ENCODE measurements at regions not wholly inside any gene's neighbourhood (a gene's known extent, or its start where the extent isn't known, plus 50 kb on each side); places are given as distances from the start of the nearest gene placed in this dataset.
"Not testable (repeated sequence)": the region's sequence is repeated elsewhere in the genome, so short reads cannot be mapped to it uniquely, and the experiment has no call there.

DNA sequence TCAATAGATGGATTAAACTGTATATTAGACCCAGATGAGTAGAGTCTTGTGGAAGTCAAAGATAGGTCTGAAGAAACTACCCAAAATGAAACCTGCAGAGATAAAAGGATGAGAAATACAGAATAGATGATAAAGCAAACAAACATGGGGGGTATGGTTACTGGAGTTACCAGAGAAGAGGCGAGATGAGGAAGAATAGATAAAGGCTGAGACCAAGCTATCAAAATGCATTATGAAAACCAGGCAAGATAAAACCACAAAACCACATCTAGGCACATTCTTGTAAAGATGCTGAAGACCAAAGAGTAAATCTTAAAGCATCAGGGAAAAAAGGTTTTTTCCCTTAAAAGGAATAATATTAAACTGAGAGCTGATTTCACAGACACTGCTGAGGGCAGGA lies 271.8 kb upstream of the NBPF12 start:
- CTCF ChIA-PET; DNase-seq; intact Hi-C loops (cut with micrococcal nuclease; ENCODE audit: unreplicated experiment); H3K9me3 ChIP-seq (ENCODE audit: insufficient read depth, low read depth); H3K27ac ChIP-seq; H3K79me2 ChIP-seq (ENCODE audit: low read depth); BruUV-seq (replicated peaks); POLR2A ChIA-PET (ENCODE audit: unreplicated experiment); H3K4me1 ChIP-seq (replicated peaks; ENCODE audit: insufficient read depth); H3K27me3 ChIP-seq (ENCODE audit: insufficient read depth, low read depth); H3K4me3 ChIP-seq; H2AFZ ChIP-seq; H4K20me1 ChIP-seq (ENCODE audit: insufficient read depth); H3F3A ChIP-seq (ENCODE audit: insufficient read depth, low read depth); H3K9me2 ChIP-seq (ENCODE audit: insufficient read depth); H3K4me2 ChIP-seq; H3K36me3 ChIP-seq (ENCODE audit: low read depth): not testable (repeated sequence)

DNA sequence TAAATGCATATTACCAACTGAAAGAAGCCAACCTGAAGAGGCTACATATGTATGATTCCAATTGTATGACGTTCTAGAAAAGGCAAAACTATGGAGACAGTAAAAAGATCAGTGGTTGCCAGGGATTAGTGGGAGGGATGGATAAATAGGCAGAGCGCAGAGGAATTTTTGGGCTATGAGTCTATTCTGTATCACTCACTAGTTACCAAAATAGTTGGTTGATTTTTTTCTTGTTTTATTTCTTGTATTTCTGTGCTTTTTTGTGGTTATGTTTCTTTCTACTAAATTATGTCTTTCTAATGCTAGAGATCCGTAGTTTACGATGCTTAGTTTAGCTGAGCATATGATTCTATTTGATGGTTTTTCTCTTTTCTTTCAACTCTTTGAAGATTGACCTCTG lies 277.9 kb upstream of the NBPF12 start:
- H3K27ac ChIP-seq; H2AFZ ChIP-seq; DNase-seq; H3K4me3 ChIP-seq; H3K9me2 ChIP-seq (ENCODE audit: insufficient read depth); POLR2A ChIA-PET (ENCODE audit: unreplicated experiment); H4K20me1 ChIP-seq (ENCODE audit: insufficient read depth); BruUV-seq (replicated peaks); H3F3A ChIP-seq (ENCODE audit: insufficient read depth, low read depth); H3K9me3 ChIP-seq (ENCODE audit: insufficient read depth, low read depth); H3K79me2 ChIP-seq (ENCODE audit: low read depth); H3K27me3 ChIP-seq (ENCODE audit: insufficient read depth, low read depth); H3K4me1 ChIP-seq (replicated peaks; ENCODE audit: insufficient read depth); H3K36me3 ChIP-seq (ENCODE audit: low read depth); H3K4me2 ChIP-seq; intact Hi-C loops (cut with micrococcal nuclease; ENCODE audit: unreplicated experiment); CTCF ChIA-PET: not testable (repeated sequence)

DNA sequence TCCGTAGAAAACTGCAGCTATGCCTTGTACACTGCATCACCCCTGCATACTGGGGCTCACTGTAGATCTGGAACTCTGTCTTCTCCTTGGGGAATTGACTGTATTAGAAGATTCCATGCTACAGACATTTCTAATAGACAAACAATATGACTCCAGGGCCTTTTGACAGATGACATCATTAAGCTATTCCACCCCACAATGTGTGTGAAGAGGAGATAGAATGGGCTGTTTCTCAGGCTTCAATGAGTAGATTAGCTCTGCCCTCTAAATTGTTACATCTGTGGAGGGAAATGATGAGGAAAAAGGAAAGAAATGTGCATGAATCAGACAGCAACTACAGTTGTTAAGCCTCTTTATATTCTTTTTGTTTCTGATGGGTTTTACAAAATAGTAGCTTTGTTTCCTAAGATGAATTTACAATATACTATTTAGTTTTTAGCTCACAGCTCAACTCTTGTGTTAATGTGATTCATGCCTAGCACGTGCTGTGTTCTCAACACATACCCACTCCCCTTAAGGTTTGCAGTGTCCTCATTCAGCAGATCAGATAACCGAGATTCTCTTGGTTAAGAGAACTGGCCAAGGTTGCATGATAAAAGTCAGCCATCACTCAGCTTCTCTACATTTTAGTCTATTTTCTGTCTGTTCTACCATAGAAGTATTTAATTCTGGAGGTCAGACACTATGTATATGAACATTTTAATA lies 281.6 kb upstream of the NBPF12 start:
- H3K9me2 ChIP-seq (ENCODE audit: insufficient read depth); H3F3A ChIP-seq (ENCODE audit: insufficient read depth, low read depth); H3K9me3 ChIP-seq (ENCODE audit: insufficient read depth, low read depth); CTCF ChIA-PET; H4K20me1 ChIP-seq (ENCODE audit: insufficient read depth); POLR2A ChIA-PET (ENCODE audit: unreplicated experiment); H3K36me3 ChIP-seq (ENCODE audit: low read depth); H3K27me3 ChIP-seq (ENCODE audit: insufficient read depth, low read depth); intact Hi-C loops (cut with micrococcal nuclease; ENCODE audit: unreplicated experiment); H3K27ac ChIP-seq; H3K4me3 ChIP-seq; DNase-seq; H3K4me2 ChIP-seq; H3K4me1 ChIP-seq (replicated peaks; ENCODE audit: insufficient read depth); H2AFZ ChIP-seq; BruUV-seq (replicated peaks); H3K79me2 ChIP-seq (ENCODE audit: low read depth): not testable (repeated sequence)

DNA sequence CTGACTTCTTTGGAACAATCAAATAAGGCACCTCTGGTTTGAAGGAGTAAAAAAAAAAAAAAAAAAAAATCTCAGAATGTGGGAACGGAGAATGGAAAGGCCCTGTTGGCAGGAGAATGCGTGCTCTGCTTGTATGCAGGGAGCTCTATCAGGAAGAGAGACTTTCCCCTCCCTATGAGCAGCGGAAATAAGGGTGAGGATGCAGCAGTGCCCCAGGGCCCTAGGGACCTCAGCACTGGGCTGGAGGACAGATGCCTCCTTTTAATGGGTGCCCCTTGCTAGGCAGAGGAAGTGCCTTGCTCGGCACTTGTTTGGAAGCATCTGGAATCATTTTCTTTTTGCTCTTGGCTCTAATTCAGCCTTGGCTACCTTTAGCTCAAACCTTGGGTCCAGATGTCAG lies 283.4 kb upstream of the NBPF12 start:
- H3K4me3 ChIP-seq; H3K27ac ChIP-seq; H3K79me2 ChIP-seq (ENCODE audit: low read depth); POLR2A ChIA-PET (ENCODE audit: unreplicated experiment); H3K9me3 ChIP-seq (ENCODE audit: insufficient read depth, low read depth); H3K36me3 ChIP-seq (ENCODE audit: low read depth); H4K20me1 ChIP-seq (ENCODE audit: insufficient read depth); H3K4me2 ChIP-seq; intact Hi-C loops (cut with micrococcal nuclease; ENCODE audit: unreplicated experiment); CTCF ChIA-PET; H3K4me1 ChIP-seq (replicated peaks; ENCODE audit: insufficient read depth); H3K9me2 ChIP-seq (ENCODE audit: insufficient read depth); H3F3A ChIP-seq (ENCODE audit: insufficient read depth, low read depth); BruUV-seq (replicated peaks); DNase-seq; H2AFZ ChIP-seq; H3K27me3 ChIP-seq (ENCODE audit: insufficient read depth, low read depth): not testable (repeated sequence)

DNA sequence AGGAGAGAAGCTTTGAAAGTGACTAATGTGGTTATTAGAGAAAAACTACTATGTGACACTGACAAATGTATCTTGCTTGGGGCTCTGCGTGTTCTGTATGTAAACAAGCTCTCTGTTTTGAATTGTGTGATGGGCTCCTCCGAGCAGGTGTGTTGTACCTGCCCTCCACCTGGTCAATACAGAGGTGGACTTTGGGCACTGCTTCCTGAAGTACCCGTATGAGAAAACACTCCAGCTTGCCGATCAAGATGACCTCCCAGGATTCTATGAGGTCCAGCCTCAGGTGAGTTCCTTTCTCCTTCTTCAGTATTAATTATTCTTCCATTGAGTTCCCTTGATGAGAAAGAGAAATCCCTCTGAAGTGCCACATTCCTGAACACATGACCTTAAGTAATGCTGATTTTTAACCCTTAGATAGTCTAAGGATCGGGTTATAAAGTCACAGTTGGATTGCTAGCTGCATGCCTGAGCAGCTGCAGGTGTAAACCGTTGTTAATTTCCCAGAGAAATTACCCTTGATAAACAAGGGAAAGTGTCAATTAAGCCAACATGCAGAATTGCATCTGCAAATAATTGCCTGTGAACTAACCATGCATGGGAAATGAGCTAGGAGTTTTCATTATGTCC lies 292.0 kb upstream of the NBPF12 start:
- POLR2A ChIA-PET (ENCODE audit: unreplicated experiment) = not testable (repeated sequence)

DNA sequence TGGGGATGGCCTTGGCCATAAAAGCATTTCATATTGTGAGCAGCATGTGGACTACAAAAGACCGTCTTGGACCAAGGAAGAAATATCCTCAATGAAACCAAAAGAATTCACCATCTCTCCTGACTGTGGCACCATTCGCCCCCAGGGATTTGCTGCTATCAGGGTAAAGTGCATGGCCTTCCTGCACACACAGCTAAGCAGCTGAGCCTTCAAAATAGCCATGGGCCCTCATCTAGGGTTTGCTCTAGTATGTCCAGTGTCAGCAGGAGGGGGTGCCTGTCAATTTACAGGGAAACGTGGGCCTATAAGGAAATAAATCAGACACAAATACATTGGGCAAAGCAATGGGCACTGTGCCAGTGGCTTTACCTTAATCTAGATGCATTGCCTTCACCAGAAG lies 296.6 kb upstream of the NBPF12 start:
- CTCF ChIA-PET; H3F3A ChIP-seq (ENCODE audit: insufficient read depth, low read depth): not testable (repeated sequence)

More for the DNA sequence above, 292.0 kb upstream of the NBPF12 start:
- BruUV-seq (replicated peaks); DNase-seq; H3K79me2 ChIP-seq (ENCODE audit: low read depth); CTCF ChIA-PET; H3K9me2 ChIP-seq (ENCODE audit: insufficient read depth); H3K27ac ChIP-seq; H3K36me3 ChIP-seq (ENCODE audit: low read depth); H3F3A ChIP-seq (ENCODE audit: insufficient read depth, low read depth); H3K4me2 ChIP-seq; H3K27me3 ChIP-seq (ENCODE audit: insufficient read depth, low read depth); H3K4me1 ChIP-seq (replicated peaks; ENCODE audit: insufficient read depth); H4K20me1 ChIP-seq (ENCODE audit: insufficient read depth); H3K9me3 ChIP-seq (ENCODE audit: insufficient read depth, low read depth); H2AFZ ChIP-seq; H3K4me3 ChIP-seq; intact Hi-C loops (cut with micrococcal nuclease; ENCODE audit: unreplicated experiment): not testable (repeated sequence)

DNA sequence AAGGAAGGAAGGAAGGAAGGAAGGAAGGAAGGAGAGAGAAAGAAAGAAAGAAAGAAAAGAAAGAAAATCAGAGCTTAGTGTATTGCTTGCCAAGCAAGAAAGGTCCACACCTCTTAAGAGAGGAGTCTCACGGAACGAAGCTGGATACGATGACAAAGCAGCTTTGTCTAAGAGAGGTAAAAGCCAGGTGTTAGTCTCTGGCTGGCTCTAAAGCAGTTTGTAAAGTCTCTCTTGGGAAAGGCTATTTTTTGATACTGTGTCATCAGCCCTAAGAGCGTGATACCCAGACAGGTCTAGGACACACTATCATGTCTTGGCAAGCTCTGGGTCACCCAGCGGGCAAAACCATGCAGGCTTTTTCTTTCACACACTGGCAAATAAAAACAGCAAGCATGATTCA lies 297.5 kb upstream of the NBPF12 start:
- CTCF ChIA-PET; H3F3A ChIP-seq (ENCODE audit: insufficient read depth, low read depth); H3K27me3 ChIP-seq (ENCODE audit: insufficient read depth, low read depth); H3K79me2 ChIP-seq (ENCODE audit: low read depth); H3K9me3 ChIP-seq (ENCODE audit: insufficient read depth, low read depth); H3K9me2 ChIP-seq (ENCODE audit: insufficient read depth); H3K36me3 ChIP-seq (ENCODE audit: low read depth); DNase-seq; H4K20me1 ChIP-seq (ENCODE audit: insufficient read depth); intact Hi-C loops (cut with micrococcal nuclease; ENCODE audit: unreplicated experiment); H3K4me3 ChIP-seq; POLR2A ChIA-PET (ENCODE audit: unreplicated experiment); H2AFZ ChIP-seq; BruUV-seq (replicated peaks); H3K4me2 ChIP-seq; H3K27ac ChIP-seq; H3K4me1 ChIP-seq (replicated peaks; ENCODE audit: insufficient read depth): not testable (repeated sequence)

More for the DNA sequence above, 296.6 kb upstream of the NBPF12 start:
- H3K4me3 ChIP-seq; H3K27ac ChIP-seq; H3K27me3 ChIP-seq (ENCODE audit: insufficient read depth, low read depth); H3K9me3 ChIP-seq (ENCODE audit: insufficient read depth, low read depth); H3K4me1 ChIP-seq (replicated peaks; ENCODE audit: insufficient read depth); H3K9me2 ChIP-seq (ENCODE audit: insufficient read depth); H3K4me2 ChIP-seq; H3K79me2 ChIP-seq (ENCODE audit: low read depth); DNase-seq; intact Hi-C loops (cut with micrococcal nuclease; ENCODE audit: unreplicated experiment); H2AFZ ChIP-seq; H3K36me3 ChIP-seq (ENCODE audit: low read depth); BruUV-seq (replicated peaks); POLR2A ChIA-PET (ENCODE audit: unreplicated experiment); H4K20me1 ChIP-seq (ENCODE audit: insufficient read depth): not testable (repeated sequence)
